ENCODE measurements at regions not wholly inside any gene's neighbourhood (a gene's known extent, or its start where the extent isn't known, plus 50 kb on each side); places are given as distances from the start of the nearest gene placed in this dataset.

- no peaks in the 10 kb centered on the region for H3K36me3 ChIP-seq
- TF ChIP-seq CTCF (IDR thresholded peaks at IDR 0.05), result no peak
Measured at GRCh38 chr10:128993911-128994538, 473.0 kb upstream of the MGMT start.

GRCh38 chr10:128994598-128995143 lies 472.4 kb upstream of the MGMT start:
- Histone ChIP-seq H3K4me3 (ENCODE audit: low read depth in 1 of 2, low read length in 1 of 2) (no peak overlapping the region), H3K9me3 (no peaks in the 10 kb centered on the region)
- TF ChIP-seq CTCF (IDR thresholded peaks at IDR 0.05), result no peak

More at GRCh38 chr10:128993911-128994538, 473.0 kb upstream of the MGMT start:
- H3K27ac ChIP-seq, result no peak overlapping the region
- no peaks in the 10 kb centered on the region for H3K27me3 ChIP-seq
- H3K4me1 ChIP-seq (ENCODE audit: control insufficient read depth in 1 of 2, insufficient read depth in 1 of 2, low read depth in 1 of 2, low read length in 1 of 2), result no peaks in the 10 kb centered on the region
- no peaks in the 10 kb centered on the region for H3K9me3 ChIP-seq
- H3K4me3 ChIP-seq (ENCODE audit: low read depth in 1 of 2, low read length in 1 of 2), result no peak overlapping the region

GRCh38 chr10:128995676-128996075 lies 471.4 kb upstream of the MGMT start:
- H3K27me3 ChIP-seq, result no peaks in the 10 kb centered on the region
- no peaks in the 10 kb centered on the region for H3K36me3 ChIP-seq
- TF ChIP-seq CTCF (IDR thresholded peaks at IDR 0.05), result no peak
- H3K4me3 ChIP-seq (ENCODE audit: low read depth in 1 of 2, low read length in 1 of 2), result no peak overlapping the region
- H3K4me1 ChIP-seq (ENCODE audit: control insufficient read depth in 1 of 2, insufficient read depth in 1 of 2, low read depth in 1 of 2, low read length in 1 of 2), result no peaks in the 10 kb centered on the region
- H3K9me3 ChIP-seq, result no peaks in the 10 kb centered on the region
- no peak overlapping the region for H3K27ac ChIP-seq

More at GRCh38 chr10:128994598-128995143, 472.4 kb upstream of the MGMT start:
- Histone ChIP-seq H3K27ac (no peak overlapping the region), H3K36me3 (no peaks in the 10 kb centered on the region), H3K27me3 (no peaks in the 10 kb centered on the region), H3K4me1 (ENCODE audit: control insufficient read depth in 1 of 2, insufficient read depth in 1 of 2, low read depth in 1 of 2, low read length in 1 of 2) (no peaks in the 10 kb centered on the region)

GRCh38 chr10:128996092-128996491 lies 470.9 kb upstream of the MGMT start:
- no peak for TF ChIP-seq CTCF (IDR thresholded peaks at IDR 0.05)
- Histone ChIP-seq H3K9me3 (no peaks in the 10 kb centered on the region), H3K27me3 (no peaks in the 10 kb centered on the region), H3K4me3 (ENCODE audit: low read depth in 1 of 2, low read length in 1 of 2) (no peak overlapping the region), H3K4me1 (ENCODE audit: control insufficient read depth in 1 of 2, insufficient read depth in 1 of 2, low read depth in 1 of 2, low read length in 1 of 2) (no peaks in the 10 kb centered on the region), H3K36me3 (no peaks in the 10 kb centered on the region), H3K27ac (no peak overlapping the region)

GRCh38 chr10:128998101-128998805 lies 468.8 kb upstream of the MGMT start:
- Histone ChIP-seq H3K27me3 (no peaks in the 10 kb centered on the region), H3K9me3 (no peaks in the 10 kb centered on the region)
- TF ChIP-seq CTCF (IDR thresholded peaks at IDR 0.05), result no peak

More at GRCh38 chr10:128998101-128998805, 468.8 kb upstream of the MGMT start:
- Histone ChIP-seq H3K36me3 (no peaks in the 10 kb centered on the region), H3K27ac (no peak overlapping the region), H3K4me1 (ENCODE audit: control insufficient read depth in 1 of 2, insufficient read depth in 1 of 2, low read depth in 1 of 2, low read length in 1 of 2) (no peaks in the 10 kb centered on the region), H3K4me3 (ENCODE audit: low read depth in 1 of 2, low read length in 1 of 2) (no peak overlapping the region)
